ENCODE measurements at regions not wholly inside any gene's neighbourhood (a gene's known extent, or its start where the extent isn't known, plus 50 kb on each side); places are given as distances from the start of the nearest gene placed in this dataset.
"Not testable (repeated sequence)": the region's sequence is repeated elsewhere in the genome, so short reads cannot be mapped to it uniquely, and the experiment has no call there.

DNA sequence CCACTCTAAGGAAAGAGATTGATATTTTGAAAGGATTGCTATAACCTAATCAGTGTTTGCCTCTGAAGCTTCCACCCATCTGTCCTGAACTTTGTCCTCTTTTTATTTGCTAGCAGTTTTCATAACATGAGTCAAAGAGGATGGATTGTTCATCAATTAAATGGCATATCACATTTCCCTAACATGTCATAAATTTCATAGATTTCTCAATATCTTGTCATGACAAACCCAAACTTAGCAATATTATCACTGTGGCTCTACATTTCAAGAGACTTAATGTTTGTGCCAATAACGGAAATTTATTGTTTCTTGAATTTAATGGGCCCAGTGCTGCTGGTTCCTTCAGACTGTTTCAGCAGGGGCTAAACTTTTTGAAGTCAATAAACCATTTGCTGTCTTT lies 330.3 kb downstream of the CAAP1 start:
- no peak for ATAC-seq

DNA sequence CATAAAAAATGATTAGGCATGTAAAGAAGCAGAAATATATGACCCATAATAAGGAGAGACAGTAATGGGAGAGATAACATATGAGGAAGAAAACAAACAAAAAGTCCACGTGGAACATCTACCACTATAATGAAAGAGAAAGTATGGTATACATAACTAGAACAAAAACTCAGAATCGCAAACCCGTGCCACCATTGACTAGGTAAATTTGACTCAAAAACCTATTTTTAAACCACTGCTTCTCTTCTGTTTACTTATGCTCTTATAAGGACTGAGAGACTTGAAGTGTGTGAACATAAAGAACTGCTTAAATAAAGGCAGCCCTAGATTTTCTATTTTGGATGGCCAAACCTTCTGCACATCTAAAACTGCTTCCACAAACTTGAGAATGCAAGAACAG lies 330.7 kb downstream of the CAAP1 start:
- no peak for ATAC-seq

DNA sequence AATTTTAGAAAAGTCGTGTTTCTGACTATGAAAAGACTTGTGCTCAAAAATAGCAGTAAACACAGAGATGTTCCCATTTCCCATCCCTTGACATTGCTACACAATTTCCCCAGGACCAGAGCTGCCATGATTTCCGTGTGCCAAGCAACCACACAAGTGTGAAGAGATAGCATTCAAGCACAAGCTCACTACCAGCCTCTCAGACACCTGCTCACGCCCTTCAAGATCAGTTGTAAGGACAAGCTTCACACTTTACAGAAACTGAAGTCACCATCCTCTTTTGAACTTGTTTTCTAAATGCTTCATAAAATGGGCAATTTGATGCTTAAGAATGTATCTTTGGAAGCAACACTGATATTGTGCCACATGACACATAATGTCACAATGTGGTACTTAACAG lies 333.1 kb downstream of the CAAP1 start:
- ATAC-seq, result no peak

DNA sequence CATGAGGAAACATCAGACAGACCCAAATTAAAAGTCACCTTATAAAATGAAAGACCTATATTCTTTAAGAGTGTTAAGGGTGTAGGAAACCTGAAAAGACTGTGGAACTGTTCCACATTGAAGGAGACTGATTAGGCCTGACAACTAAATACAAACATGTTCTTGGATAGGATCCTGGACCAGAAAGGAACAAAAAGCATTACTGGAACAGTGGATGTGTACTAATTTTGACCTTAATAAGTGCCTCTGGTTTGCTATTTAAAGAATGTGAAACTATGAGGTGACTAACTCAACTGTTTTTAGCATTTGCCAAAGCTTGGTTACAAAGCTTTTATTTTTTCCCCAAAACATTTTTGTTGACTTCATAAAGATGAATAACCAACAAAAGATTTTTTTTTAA lies 340.6 kb downstream of the CAAP1 start:
- ATAC-seq, result no peak

DNA sequence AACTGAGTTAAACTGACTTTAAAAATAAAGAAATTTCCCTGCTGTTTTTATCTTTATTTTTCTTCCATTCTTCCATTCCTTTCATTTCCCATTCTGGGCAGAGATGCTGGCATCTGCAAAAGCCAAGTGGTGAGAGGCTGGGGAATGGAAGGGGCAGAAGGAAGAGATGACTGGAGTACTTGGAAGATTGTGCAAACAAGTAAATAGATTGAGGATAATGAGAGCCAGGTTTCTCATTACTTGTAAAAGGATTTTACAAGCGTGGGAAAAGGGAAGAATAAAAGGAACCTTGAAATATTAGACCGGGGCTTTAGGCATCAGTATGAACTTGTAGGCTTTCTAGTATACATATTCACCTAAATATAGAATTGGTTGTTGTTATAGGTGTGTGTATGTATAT lies 341.2 kb downstream of the CAAP1 start:
- ATAC-seq, result no peak

DNA sequence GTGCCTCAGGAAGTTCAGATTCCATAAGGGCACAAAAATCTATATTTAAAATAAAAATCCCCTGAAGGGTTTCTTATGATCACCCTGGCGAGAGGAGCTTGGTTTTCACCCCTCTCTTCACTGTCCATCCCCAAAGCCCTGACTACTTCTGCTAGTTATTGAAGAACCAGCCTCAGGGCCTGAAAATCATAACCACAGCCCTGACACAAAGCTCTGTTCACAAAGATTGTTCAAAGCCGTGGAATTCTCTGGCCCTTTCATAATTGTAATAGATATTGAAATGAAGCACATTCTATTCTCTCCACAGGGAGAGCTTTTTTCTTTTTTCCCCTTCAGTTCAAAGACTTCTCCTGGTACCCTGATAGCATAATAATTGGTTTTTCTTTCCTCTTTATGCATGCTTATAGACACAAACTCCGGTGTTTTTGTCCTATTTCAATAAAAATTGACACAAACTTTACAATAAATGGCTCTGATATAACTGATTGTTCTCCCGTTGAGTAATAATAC lies 343.8 kb downstream of the CAAP1 start:
- no peak for ATAC-seq

DNA sequence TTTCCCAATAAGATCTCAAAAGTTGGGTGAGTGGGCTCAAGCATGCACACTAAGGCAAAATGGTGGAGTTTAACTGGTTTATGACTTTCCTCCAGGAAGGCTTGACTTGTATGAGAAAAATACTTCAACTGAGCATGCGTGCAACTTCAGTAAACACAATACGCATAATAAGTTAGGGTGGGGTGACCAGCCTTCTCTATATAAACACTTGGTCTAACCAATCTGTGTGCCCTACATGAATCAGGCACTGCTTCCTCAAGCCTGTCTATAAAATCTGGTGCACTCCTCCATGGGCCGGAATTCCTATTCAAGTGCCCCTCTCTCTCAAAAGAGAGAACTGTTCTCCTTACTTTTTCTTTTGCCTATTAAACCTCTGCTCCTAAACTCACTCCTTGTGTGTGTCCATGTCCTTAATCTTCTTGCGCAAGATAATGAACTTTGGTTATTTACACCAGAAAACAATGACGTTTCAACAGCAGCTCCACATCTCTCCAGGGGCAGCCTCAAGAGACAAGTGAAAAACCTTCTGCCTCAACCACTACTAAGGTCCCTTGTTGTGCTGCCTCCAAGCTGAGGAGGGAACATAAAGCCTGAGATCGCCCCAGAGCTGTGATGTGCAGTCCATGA lies 352.6 kb downstream of the CAAP1 start:
- no peak for ATAC-seq

DNA sequence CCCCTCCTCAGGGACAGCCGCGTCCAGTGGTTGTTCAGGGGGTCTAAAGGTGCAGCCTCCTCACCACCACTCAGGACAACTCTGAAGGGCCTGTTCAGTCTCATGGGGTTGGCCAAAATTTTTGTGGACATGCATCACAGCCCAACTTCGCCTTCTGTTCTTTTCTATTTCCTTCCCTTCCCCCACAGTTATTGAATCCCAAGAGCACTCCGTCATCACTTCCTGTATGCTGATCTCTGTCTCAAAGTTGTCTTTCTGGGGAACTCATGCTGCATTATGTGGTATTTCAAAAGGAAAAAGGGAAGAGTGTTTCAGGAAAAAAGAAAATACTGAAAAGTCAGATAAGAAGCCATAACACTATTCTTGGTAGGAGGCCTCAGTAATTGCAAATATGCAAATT lies 355.4 kb downstream of the CAAP1 start:
- no peak for ATAC-seq

DNA sequence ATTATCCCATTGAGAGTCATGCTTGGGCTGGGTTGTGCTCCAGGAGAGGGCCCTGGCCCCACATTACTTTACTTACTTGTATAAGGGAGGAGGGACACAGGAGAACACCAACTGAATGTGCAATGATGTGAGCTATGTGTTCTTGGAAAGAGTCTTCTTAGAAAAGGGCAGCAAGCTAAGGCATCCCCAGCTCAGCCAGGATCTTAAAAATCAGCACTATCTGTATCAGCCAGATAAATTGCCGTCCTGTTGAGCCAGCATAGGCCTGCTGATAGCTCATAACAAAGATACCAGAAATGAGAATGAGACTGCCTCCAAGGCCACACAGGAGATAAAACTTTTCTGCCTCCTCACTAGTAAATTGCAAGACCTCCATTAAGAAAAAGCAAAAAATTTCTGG lies 357.5 kb downstream of the CAAP1 start:
- ATAC-seq, result no peak

DNA sequence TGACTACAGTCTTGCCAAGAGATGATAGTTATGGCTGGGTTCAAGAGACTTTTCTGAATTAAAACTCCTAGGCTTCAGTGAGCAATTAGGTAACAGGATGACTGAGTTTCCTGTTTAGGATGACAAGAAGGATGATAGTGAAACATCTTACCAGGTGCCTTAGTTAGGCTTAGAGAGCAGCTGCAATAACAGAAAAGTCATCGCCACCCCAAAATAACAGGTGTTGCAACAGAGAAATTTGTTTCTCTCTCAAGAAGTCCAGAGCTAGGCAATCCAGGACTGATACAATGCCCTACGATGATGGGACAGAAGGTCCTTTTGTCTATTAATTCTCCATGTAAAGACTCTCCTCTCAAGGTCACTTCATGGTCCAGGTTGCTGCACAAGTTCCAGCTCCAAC lies 361.8 kb downstream of the CAAP1 start:
- ATAC-seq, result no peak

DNA sequence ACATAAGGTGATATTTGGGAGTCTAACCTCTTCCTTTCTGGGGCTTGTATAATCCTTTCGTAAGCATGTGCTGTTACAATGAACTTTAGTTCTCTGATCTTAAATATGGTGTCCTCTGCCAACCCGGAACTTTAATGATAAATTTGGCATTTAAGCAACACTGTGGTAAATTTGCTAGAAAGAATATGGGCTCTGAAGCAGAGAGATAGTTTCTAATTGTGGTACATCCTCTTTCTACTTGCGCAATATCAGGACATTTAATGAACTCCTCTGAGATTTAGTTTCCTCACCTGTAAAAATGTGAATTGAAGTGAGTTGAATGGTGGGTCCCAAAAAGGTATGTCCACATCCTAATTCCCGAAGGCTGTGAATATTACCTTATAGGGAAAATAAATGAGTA lies 364.7 kb downstream of the CAAP1 start:
- ATAC-seq, result no peak

DNA sequence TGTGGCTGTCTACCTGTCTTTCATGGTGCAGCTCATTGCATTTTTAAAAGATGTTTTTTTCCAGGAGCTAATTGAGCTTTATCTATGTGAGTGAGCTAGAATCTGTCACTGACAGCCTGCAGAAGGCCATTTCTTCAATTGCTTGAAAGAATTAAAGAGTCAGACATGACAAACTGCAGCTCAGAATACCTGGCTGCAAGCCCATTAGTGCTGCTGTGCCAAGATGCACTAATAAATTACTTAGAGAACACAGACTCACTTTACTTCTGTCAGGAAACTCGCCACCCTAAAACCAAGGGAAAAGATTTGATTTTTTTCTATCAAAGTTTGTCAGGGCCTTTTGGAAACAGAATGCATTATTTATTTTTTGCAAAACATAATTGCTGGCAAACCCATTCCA lies 368.3 kb downstream of the CAAP1 start:
- no peak for ATAC-seq

DNA sequence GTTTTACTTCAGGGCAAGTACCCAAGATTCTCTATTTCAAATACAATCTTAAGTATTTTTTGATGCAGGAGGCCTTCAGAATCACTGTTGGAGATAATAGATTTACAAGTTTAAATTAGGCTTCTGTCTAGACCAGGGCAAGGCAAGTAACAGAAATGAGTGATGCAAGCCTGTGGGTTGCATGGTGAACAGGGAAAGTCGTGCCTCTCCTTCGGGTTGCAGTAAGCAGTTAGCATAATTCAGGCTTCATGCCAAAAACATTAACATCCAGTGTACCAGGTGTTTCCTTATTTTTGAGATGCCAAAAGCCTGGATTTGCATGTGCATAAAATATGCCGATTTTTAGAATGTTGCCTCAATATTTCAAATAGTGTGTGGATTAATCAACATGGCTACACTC lies 369.0 kb downstream of the CAAP1 start:
- ATAC-seq, result no peak

DNA sequence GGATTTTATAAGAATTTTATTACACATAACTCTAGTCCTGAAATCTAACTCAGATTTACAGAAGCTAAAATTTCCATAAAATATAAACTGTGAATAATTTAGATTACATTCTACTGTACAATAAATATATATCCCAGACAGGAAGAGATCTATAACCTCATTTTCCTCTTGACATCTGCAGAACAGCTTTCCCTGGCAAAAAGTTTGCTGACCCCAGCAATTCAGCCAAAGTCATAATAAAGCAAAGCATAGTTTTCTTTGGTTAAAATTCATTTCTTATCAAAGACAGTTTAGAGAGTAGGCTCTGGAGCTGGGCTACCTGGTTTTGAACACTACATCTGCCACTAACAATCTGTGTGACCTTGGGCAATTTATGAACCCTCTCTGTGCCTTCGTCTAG lies 372.5 kb downstream of the CAAP1 start:
- ATAC-seq, result no peak

DNA sequence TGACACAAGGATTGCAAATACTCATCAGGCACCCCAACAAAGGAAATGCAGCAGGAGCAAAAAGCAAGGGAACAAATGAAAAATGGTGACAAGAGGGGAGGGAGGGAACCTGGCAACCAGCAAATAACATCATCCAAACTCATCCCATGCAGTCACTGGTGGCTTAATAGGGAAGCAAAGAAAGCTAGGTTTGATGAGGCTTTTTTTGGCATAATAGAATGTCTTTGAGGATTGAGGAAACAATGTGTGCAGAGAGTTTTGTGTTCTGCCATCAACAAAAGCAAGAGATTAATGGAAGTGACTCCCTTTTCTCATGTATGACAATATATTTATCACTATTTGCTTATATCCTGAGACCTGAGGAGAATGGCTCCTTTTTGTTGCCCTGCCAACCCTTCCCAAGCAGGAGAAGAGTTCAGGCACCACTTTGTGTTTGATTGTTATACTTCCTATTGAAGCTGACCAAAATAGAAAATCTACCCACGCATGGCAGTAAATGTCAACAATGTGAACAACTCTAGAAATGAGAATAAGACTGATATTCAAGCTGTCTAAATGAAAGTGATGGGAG lies 375.7 kb downstream of the CAAP1 start:
- ATAC-seq, result no peak

DNA sequence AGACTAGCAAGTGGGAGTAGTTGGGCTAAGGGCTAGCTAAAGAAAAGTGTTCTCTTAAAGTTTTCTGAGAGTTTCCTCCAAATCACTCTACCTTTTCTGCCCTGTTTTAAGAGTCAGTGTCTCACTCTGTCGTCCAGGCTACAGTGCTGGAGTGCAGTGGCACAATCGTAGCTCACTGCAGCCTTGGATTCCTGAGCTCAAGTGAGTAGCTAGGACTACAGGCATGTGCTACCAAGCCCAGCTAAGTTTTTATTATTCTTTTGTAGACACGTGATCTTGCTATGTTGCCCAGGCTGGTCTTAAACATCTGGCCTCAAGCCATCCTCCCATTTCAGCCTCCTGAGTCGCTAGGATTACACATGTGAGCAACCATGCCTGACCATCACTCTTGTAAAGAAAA lies 378.9 kb downstream of the CAAP1 start:
- ATAC-seq, result no peak

DNA sequence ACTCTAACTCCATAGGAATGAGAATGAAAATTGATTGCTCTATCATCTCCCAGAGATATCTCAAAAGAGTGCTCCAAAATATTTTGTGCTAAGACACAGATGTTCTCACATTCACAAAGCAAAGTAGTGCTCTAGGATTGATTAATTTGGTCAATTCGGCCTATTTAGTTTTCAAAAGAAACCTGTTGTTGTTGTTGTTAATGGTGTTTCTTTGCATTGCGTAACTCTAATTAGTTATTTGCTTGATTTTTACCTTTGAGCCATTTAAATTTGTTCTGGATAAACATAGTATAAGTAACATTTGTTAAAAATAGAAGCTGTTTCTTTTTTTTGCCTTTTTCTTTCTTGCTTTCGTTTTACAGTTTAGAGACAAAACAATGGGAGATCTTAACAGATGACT lies 382.5 kb downstream of the CAAP1 start:
- no peak for ATAC-seq

DNA sequence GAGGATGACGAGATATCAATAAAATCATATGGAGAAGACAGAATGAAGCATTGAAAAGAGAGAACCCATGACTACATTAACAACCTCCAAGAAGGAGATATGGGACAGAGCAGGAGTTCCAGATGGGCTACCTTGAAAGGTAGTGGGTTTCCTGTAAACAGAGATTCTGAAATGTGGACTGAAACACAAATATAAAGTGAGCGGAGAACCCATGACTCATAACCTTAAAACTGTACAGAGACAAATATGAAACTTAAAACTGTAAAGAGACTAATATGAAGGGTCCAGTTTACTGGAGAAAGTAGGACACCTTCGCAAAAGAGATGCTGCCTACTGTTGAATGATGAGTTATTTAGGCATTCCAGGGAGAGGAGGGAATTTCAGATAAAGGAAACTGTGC lies 383.7 kb downstream of the CAAP1 start:
- ATAC-seq, result no peak

DNA sequence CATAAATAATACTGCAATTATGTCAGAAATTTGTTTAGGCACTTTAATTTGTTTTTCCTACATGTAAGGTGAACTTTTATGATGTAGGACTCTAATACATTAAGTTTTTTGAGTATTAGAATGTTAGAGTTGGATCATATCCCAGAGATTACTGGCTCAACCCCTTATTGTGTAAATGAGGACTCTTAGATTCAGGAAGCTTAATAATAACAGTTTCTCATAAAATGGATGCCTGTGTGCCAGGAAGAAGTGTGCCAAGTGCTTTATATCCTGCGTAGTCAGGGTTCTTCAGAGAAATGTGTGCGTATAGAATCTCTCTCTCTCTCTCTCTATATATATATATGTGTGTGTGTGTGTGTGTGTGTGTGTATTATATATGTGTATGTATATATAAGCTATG lies 388.5 kb downstream of the CAAP1 start:
- ATAC-seq, result no peak

DNA sequence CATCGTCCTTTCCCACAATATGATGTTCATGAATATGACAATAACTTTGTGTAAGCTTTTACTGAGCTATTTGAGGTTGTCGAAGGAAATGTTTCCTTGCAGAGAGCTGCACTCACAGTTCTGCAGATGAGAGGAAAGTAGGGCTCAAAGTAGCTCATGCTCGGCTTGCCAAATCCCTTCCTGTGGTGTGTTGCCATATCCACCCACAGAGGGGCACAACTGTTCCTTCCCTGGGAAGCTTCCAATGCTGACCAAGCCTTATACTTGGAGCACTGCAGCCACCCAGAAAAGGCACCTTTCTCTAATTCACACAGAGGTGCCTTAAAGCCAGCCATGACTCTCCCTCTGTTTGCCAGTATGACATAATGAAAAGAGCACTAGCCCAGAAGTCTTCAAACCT lies 390.3 kb downstream of the CAAP1 start:
- ATAC-seq, result no peak

DNA sequence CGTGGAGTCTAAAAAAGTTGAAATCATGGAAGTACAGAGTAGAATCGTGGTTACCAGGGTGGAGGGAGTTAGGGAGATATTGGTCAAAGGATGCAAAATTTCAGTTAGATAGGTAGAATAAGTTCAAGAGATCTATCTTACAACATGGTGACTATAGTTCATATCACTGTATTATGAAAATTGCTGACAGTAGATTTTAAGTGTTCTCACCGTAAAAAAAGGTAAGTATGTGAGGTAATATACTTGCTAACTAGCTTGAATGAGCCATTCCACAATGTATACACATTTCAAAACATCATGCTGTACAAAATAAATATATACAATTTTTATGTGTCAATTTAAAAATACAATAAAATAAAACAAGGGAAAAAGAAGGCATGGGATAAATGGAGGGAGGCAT lies 392.1 kb downstream of the CAAP1 start:
- ATAC-seq, result no peak

DNA sequence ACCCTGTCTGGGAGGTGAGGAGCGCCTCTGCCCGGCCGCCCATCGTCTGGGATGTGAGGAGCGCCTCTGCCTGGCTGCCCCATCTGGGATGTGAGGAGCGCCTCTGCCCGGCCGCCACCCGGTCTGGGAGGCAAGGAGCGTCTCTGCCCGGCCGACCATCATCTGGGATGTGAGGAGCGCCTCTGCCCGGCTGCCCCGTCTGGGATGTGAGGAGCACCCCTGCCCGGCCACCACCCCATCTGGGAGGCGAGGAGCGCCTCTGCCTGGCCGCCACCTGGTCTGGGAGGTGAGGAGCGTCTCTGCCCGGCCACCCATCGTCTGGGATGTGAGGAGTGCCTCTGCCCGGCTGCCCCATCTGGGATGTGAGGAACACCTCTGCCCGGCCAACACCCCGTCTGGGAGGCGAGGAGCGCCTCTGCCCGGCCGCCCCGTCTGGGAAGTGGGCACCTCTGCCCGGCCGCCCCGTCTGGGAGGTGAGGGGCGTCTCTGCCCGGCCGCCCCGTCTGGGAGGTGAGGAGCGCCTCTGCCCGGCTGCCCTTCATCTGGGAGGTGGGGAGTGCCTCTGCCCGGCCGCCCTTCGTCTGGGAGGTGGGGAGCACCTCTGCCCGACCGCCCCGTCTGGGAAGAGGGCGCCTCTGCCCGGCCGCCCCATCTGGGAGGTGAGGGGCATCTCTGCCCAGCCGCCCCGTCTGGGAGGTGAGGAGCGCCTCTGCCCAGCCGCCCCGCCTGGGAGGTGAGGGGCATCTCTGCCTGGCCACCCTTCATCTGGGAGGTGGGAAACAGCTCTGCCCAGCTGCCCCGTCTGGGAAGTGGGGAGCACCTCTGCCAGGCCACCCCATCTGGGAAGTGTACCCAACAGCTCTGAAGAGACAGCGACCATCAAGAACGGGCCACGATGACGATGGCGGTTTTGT lies 399.7 kb downstream of the CAAP1 start:
- not testable (repeated sequence) for ATAC-seq

DNA sequence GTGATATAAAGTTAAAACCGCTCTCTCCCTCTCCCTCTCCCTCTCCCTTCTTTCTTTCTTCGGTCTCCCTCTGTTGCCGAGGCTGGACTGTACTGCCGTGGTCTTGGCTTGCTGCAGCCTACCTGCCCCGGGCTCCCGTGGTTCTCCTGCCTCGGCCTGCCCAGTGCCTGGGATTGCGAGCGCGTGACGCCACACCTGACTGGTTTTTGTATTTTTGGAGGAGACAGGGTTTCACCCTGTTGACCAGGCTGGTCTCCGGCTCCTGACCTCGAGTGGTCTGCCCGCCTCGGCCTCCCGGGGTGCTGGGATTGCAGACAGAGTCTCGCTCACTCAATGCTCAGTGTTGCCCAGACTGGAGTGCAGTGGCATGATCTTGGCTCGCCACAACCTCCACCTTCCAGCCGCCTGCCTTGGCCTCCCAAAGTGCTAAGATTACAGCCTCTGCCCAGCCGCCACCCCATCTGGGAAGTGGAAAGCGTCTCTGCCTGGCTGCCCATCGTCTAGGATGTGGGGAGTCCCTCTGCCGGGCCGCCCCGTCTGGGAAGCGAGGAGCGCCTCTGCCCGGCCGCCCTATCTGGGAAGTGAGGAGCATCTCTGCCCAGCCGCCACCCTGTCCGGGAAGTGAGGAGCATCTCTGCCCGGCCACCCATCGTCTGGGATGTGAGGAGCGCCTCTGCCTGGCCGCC lies 400.5 kb downstream of the CAAP1 start:
- not testable (repeated sequence) for ATAC-seq

Data from activated CD4-positive, CD25-positive, alpha-beta regulatory T cell treated with anti-CD3 and anti-CD28 coated beads, Interleukin-2, amount 50 U/mL, for 24 hours (primary cell).